Activated CD4-positive, CD25-positive, alpha-beta regulatory T cell treated with anti-CD3 and anti-CD28 coated beads, Interleukin-2, amount 50 U/mL, for 24 hours (primary cell): ENCODE measurements at regions not wholly inside any gene's neighbourhood (a gene's known extent, or its start where the extent isn't known, plus 50 kb on each side); places are given as distances from the start of the nearest gene placed in this dataset.

Source experiments
- ATAC-seq, 2 donors: fragments of 150-1000 bp; cut with Tn5 transposase; one replicate each; pipeline ENCODE4 v1.10.0; 2021; ENCODE audit warnings: mild to moderate bottlenecking in 1 of 2, moderate library complexity in 1 of 2

DNA sequence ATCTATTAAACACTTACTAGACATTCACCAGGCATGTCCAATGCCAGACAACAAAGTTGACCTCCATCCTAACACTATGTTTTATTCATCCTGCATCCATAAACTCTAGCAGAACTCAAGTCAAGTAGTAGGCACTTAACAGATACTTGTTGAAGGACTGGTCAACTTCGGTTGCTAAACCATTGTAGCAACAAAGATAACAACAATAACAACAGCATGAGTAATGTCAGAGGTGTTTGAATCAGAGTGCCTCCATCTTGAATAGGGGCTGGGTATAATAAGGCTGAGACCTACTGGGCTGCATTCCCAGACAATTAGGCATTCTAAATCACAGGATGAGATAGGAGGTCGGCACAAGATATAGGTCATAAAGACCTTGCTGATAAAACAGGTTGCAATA lies 180.5 kb upstream of the ZNF462 start:
- ATAC-seq, result no peak

DNA sequence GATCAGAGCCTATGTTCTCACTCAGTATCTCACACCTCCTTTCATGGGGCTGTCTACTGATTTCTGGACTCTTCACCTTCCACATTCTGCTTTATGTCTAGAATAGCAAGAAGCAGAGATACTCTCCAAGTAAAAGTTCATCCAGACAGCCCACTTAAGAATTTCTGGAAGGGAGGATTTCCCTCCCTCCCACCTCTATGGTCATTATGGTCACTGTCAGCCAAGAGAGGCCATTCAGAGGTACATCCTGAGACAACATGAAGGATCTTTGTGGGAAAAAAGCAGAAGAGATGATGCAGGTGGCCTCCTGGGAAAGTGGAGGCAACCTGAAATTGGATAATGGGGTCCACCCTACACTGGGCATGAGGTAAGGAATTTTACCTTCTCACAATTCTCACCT lies 179.5 kb upstream of the ZNF462 start:
- no peak for ATAC-seq

DNA sequence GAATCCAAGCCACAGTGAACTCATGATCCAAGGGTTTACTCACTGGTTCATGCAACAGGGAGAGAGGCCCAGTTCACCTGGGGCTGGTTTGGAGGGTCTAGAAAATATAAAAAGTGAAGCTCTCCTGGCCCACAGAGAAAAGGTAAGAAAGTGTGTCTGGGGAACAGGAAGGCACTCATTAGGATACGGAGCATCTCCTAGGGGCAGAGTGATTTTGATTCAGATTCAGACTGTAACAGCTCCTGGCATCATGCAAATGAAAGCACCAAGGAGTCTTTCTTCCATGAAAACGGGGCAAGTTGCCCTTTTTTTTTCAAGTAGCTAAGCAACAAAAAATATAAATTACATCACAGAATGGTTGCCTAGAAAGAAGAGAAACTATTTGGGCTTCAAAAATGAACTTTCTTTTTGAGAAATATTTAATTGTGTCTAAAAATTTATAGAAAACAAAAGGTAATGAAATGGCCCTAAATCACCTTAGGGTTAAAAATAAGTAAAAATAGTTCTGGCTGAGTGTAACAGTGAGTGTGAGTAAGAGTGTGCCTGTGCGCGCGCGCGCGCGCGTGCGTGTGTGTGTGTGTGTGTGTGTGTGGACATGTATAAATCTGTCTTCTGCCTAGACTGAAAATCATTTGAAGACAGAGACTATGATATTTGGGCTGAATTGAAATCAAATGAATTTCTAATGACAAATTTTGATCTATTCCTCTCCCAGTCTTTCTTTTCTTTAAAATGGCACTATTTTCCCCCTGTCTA lies 177.8 kb upstream of the ZNF462 start:
- no peak for ATAC-seq

- ATAC-seq, result no peak
Measured at GRCh38 chr9:106689089-106689488, 173.9 kb upstream of the ZNF462 start.

DNA sequence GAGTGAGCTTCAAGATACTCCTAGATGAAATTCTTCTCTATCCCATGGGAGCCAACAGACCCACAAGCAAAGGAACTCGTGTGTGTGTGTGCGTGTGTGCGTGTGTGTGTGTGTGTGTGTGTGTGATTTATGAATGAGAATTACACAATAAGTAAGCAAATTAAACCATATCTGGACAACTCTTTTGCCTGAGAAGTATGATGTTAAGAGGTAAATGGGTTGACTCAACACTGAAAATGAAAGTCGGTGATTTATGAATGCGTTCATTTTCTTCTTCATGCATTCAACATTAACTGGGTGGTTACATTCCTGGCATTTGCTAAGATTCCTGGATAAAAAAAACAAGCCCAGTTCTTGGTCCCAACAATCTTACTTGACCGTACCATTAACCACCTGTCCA lies 171.3 kb upstream of the ZNF462 start:
- no peak for ATAC-seq

DNA sequence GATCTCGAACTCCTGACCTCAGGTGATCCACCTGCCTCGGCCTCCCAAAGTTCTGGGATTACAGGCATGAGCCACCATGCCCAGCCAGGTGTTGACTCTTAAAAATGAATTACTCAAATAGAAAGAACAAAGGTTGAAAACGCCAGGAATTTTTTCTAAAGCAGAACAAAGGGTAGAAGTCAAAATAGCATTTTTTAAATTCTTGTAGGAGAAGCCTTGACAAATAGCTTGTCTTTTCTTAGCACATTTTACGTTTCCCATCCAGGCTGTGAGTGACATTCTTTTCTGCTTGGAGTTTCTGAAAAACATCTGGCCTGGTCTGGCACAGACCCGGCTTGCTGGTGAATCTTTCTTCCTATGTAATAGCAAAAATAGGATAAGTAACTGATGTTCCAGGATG lies 169.4 kb upstream of the ZNF462 start:
- no peak for ATAC-seq

- ATAC-seq, result no peak
Measured at GRCh38 chr9:106696804-106697203, 166.2 kb upstream of the ZNF462 start.

- ATAC-seq, result no peak
Measured at GRCh38 chr9:106697390-106697749, 165.6 kb upstream of the ZNF462 start.

DNA sequence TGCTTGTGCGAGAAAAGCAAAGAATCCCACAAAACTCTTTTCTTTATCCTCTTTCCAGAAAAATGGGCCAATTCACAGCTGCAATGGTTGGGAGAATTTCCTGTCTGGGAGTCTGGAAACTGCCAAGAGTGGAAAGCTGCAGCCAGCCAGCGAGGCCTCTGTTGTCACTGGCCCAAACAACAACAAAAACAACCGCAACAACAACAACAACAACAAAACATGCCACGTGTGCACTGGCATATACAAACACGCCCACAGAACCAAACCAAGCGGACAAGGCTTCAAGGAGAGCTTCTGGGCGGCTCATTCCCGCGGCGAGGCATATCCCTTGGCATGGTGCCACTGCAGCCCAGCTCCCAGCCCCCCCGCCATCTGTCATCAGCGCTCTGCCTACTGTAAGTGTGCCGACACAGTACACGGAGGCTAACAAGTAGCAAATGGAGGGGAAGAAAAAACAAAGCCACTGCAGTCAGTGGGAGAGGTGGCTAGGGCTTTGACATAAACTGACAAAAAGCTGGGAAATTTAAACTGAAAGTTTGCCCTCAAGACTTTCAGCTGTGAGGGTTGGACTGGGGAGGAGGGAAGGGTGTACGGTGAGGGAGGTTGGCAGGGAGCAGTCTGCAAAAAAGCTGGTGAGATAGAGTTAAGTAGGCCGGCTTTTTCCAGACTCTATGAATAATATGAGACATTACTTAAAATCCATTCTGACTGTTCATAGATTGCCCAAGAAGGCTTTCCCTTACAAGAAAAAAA lies 165.0 kb upstream of the ZNF462 start:
- ATAC-seq, result no peak

DNA sequence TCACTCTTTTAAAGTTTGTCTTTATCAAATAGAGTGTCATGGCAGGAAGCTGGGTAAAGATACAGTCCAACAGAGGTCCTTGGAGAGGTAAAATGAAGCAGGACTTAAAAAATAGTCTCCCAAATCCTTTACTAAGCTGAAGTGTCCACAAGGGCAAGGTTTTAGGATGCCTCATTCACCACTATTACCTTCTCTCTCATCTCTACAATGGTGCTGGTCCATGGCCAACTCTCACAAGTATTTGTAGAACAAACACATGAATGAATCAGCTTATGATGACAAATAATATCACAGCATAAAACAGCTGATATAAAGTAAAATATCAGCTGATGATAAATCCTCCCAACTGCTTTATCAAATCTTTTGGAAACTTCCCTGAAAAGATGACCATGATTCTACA lies 162.3 kb upstream of the ZNF462 start:
- no peak for ATAC-seq

DNA sequence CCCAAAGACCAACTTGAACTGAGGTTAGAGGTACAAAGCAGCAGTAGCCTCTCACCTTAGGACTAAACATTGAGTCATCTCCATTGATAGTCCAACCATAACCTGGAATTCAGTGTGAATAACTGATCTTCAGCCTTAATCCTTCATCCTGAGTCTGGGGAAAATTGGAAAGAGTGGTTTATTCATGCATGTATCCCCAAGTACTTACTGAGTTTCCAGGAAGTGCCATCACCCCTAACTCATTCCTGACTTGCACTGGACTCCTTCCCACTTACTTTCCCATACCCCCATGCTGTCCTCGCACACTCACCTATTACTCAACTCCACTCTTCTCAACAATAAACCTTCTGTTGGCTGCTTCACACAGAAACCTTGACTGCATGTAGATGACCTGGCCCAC lies 161.4 kb upstream of the ZNF462 start:
- ATAC-seq, result no peak

DNA sequence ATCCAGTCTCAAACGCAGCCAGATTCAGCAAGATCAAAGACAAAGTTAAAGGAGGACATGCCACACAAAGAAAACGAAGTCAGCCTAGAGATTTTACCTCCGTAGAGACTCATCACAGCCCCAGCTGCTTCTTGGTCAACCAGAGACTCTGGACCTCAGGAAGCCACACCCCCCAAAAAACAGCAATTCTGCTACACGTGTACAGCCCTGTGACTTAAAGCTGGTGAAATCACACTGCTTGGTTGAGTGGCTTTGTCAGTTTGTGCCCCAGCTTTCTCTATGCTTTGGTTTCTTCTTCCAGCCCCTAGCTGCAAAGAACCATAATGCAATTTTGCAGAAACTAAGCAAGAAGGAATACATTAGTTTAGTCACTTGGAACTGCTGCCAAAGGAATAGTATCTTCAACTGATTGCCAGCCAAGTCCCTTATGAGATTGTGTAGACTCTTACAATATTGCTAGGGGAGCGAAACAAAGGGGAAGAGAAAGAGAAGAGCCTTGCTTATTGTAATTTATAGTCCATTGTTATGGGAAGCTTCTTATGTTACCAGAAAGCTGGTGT lies 158.8 kb upstream of the ZNF462 start:
- ATAC-seq, result no peak

GRCh38 chr9:106707291-106707690 lies 155.7 kb upstream of the ZNF462 start:
- ATAC-seq, result no peak

DNA sequence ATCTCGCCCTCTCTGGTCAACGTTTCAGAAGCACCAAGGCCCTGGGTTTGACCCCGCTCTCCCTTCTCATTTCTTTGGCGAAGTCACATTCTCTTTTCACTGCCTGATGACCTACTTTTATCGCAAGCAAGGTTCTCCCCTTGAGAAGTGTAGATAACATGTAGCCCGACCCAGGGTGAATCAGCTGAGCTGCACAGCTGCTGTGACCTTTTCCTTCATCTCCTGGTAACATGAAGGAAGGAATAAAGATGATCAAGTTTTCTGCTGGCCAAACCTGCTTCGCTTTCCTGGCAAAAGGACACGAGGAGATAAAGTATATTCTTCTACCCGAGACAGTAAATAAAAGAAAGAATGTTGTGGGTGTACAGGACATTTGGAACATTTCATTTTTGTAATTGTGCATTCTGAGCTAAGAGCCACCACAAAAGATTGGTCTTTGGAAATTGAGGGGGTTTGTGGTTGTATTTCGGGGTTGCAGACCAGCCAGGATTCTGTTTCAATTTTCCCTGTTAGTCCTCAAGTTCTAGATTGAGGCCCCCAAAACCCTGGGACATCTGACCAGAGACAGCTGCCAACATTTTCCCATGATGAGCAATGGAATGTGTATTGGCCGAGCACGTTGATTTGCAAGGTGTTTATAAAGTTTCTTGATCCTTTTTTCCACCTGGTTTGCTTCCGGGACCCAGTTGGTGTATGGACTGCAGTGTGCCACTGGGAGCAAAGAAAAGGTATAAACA lies 155.1 kb upstream of the ZNF462 start:
- no peak for ATAC-seq

DNA sequence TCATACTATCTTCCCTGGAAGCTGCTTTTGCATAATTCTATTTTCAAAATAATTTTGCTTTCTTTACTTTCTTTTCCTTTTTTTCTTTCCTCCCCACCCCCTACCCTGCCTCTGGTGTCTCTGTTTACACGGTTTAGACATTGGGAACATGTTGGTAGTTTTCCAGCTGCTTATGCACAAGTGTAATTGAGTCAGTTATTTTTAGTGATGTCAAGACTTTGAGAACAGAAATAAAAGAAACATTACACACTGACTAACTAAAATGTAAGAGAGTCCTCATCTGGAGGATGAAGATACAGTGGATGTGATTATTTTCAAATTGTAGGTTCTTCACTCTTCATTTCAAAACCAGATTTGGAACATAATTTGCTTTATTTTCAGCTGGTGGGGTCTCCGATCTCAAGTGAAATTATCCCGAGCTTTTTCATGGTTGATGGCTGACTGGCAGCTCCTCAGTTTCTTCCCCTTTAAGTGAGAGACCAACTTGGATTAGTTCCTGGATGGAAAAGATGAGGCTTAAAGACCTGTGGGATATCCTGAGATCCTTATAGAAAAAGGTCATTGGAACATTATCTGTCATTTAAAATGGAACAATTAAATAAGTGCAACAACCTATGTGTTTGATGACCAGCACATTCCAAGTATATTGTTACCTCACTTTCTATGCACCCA lies 154.4 kb upstream of the ZNF462 start:
- ATAC-seq, result no peak

- no peak for ATAC-seq
Measured at GRCh38 chr9:106712279-106712678, 150.7 kb upstream of the ZNF462 start.

GRCh38 chr9:106713206-106713605 lies 149.8 kb upstream of the ZNF462 start:
- ATAC-seq, result no peak

DNA sequence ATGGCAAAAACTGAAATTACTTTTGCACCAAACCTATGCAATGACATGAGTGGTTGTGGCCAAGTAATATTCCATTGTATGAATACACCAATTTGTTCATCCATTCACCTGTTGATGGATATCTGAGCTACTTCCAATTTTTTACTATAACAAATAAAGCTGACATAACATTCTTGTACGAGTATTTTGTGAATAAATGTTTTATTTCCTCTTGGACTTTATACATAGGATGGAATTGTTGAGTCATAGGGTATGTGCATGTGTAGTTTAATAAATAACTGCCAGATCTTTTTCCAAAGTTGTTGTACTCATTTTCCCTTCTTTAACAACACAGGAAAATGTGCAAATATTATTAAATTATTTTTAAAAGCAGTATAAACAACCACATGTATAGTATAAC lies 146.1 kb upstream of the ZNF462 start:
- no peak for ATAC-seq

GRCh38 chr9:106717686-106718085 lies 145.3 kb upstream of the ZNF462 start:
- ATAC-seq, result no peak

GRCh38 chr9:106718936-106719335 lies 144.0 kb upstream of the ZNF462 start:
- no peak for ATAC-seq

DNA sequence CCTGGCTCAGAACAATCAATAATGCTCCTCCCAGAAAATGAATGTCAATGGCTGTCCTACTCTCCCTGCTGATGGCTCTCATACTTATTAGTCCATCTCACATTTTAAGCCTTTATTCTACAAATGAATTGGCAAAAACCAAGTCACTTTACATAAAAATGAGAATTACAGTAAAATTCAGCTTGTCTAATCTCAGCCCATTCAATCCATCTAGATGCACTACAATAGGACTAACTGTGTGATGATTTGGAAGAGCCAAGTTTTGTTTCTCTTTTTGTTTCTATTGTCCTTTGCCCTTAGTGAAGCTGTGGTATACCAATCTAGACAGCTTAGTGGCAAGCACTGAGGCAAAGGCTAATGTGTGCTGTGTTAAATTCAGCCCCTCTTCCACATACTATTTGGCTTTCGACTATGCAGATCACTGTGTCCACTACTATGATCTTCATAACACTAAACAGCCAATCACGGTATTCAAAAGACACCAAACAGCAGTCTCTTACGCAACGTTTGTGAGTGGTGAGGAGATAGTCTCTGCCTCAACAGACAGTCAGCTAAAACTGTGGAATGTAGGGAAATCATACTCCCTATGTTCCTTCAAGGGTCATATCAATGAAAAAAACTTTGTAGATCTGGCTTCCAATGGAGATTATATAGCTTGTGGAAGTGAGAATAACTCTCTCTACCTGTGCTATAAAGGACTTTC lies 140.8 kb upstream of the ZNF462 start:
- no peak for ATAC-seq

- ATAC-seq, result no peak
Measured at GRCh38 chr9:106723926-106724325, 139.0 kb upstream of the ZNF462 start.
